ENCODE measurements at regions not wholly inside any gene's neighbourhood (a gene's known extent, or its start where the extent isn't known, plus 50 kb on each side); places are given as distances from the start of the nearest gene placed in this dataset.
"Not testable (repeated sequence)": the region's sequence is repeated elsewhere in the genome, so short reads cannot be mapped to it uniquely, and the experiment has no call there.

DNA sequence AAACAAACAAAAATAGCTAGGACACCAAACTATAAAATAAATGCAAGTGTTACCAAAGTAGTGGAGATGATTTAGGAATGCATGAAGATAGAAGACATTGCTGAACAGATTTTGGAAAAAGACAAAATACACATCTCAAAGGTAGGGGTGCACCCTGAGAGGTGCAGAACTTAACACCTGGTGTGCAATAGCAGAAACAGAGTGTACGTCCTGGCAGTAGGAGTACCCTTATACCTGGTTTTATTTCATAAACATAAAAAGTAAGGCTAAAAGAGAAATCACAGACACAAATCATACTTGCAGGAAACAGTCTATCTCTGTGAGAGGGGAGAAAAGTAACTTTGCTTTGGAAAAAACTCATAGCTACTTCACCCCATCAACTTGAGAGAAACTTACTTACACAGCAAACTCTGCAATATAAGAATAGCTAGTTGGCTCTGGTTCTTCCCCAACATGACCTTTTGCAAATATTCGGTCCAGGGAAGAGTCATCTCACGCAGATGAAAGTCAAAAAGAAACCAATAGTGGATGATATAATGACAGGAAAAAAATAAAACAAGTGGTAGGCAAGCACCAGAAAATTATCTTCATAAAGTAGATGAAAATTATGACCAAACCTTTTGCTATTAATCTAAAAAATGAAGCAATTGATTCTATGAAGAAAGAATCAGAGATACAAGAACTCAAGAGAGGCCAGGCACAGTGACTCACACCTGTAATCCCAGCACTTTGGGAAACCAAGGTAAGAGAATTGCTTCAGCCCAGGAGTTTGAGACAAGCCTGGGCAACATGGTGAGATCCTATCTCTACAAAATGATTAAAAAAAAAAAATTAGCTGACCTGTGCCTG, 108.9 kb upstream of the BNIP2 start:
- H3K4me3 ChIP-seq (ENCODE audit: low read depth, low read length): no peak overlapping the region
- no peak for DNase-seq (ENCODE audit: low read depth)
- TF ChIP-seq, protein P1, sequence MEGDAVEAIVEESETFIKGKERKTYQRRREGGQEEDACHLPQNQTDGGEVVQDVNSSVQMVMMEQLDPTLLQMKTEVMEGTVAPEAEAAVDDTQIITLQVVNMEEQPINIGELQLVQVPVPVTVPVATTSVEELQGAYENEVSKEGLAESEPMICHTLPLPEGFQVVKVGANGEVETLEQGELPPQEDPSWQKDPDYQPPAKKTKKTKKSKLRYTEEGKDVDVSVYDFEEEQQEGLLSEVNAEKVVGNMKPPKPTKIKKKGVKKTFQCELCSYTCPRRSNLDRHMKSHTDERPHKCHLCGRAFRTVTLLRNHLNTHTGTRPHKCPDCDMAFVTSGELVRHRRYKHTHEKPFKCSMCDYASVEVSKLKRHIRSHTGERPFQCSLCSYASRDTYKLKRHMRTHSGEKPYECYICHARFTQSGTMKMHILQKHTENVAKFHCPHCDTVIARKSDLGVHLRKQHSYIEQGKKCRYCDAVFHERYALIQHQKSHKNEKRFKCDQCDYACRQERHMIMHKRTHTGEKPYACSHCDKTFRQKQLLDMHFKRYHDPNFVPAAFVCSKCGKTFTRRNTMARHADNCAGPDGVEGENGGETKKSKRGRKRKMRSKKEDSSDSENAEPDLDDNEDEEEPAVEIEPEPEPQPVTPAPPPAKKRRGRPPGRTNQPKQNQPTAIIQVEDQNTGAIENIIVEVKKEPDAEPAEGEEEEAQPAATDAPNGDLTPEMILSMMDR (IDR thresholded peaks at IDR 0.05; ENCODE audit: low read depth, low read length, missing control alignments): no peak
- in situ Hi-C loops (cut with HindIII; ENCODE audit: low sequenced_read_pairs): no loop called here

DNA sequence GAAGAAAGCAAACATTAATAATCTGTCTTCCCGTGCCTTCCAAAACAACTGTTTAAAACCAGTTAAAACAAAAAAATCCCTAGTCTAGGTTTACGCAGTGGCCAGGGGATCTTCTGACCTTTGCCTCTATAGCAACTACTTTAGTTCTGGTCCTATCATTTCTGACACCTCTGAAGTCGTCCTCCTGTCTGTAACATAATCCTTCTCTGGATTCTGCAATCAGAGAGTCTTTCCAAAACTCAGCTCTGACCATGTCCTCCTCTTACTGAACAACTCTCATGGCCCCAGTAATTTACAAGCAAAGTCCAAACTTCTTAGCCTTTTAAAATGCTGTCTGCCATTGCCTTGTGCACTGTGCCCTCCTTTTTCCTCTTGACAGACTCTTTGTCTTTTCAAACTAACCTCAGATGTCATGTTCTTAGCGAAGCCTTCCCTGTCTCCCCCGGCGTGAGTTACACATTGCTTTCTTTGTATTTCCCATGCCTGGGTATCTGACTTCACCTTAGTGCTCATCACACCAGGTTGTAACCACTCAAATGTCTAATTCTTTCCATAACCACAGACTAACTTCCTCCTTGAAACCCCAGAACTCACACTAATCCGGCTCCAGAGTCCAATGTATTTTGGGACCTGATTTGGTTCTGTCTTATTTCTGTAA, 105.2 kb upstream of the BNIP2 start:
- TF ChIP-seq, protein P1 (IDR thresholded peaks at IDR 0.05; ENCODE audit: low read depth, low read length, missing control alignments): no peak
- H3K4me3 ChIP-seq (ENCODE audit: low read depth, low read length): no peak overlapping the region
- in situ Hi-C loops (cut with HindIII; ENCODE audit: low sequenced_read_pairs): no loop called here
- DNase-seq (ENCODE audit: low read depth): no peak

DNA sequence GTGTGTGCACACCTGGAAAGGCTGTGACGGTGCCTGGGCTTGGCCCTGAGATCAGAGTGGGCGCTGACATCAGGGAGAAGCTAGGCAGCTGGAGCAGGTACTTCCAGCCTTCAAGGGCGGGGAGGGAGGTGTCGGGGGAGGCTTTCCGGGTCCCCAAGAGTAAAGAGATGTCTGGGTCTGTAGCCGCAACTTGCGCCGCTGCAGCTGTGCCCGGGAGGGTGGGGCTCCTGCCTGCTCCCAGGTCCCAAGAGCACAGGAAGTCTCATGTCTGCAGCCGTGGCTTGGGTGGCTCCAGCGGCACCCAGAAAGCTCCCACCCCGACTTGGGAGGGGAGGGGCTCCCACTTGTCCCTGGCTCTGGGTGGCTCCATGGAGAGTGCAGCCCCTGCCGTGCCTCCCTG, 103.2 kb upstream of the BNIP2 start:
- no peak for DNase-seq (ENCODE audit: low read depth)
- in situ Hi-C loops (cut with HindIII; ENCODE audit: low sequenced_read_pairs): no loop called here
- H3K4me3 ChIP-seq (ENCODE audit: low read depth, low read length): no peak overlapping the region
- TF ChIP-seq, protein P1 (IDR thresholded peaks at IDR 0.05; ENCODE audit: low read depth, low read length, missing control alignments): no peak

DNA sequence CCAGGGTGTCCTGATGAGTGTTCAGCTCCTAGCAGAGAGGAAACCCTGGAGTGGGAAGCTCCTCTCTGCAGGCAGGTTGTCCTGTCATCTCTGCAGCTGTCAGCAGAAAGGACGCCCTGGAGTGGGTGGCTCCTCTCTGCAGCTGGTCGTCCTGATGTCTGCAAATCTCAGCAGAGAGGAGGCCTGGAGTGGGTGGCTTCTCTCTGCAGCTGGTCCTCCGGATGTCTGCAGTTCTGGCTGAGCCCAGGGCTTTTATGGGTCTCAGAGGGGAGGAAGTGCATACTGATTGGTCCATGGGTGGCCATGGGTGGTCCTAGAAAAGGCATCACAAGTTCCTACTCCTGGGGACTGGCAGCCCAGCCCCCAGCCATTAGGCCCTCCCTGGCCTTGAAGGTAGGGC, 102.6 kb upstream of the BNIP2 start:
- in situ Hi-C loops (cut with HindIII; ENCODE audit: low sequenced_read_pairs): no loop called here
- TF ChIP-seq, protein P1 (IDR thresholded peaks at IDR 0.05; ENCODE audit: low read depth, low read length, missing control alignments): no peak
- no peak overlapping the region for H3K4me3 ChIP-seq (ENCODE audit: low read depth, low read length)
- DNase-seq (ENCODE audit: low read depth): no peak

DNA sequence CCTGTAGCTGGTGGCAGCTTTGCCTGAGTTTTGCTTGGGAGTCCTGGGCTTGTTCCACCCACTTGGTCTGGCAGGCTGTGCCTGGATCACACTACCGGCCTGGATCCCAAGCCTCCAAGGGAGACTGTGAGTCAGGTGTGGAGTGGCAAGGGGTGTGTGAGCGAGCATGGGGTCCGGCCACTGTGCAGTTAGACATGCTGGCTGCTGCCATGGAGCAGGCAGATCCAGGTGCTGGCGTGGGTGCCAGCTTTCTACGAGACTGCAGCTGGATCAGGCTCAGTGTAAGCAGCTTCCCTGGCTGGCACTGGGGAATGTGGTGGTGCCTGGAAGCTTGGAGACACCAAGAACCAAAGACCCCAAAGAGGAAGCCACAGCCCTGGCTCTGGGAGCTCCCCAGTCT, 102.0 kb upstream of the BNIP2 start:
- H3K4me3 ChIP-seq (ENCODE audit: low read depth, low read length): no peak overlapping the region
- no peak for DNase-seq (ENCODE audit: low read depth)
- in situ Hi-C loops (cut with HindIII; ENCODE audit: low sequenced_read_pairs): no loop called here
- TF ChIP-seq, protein P1 (IDR thresholded peaks at IDR 0.05; ENCODE audit: low read depth, low read length, missing control alignments): no peak

DNA sequence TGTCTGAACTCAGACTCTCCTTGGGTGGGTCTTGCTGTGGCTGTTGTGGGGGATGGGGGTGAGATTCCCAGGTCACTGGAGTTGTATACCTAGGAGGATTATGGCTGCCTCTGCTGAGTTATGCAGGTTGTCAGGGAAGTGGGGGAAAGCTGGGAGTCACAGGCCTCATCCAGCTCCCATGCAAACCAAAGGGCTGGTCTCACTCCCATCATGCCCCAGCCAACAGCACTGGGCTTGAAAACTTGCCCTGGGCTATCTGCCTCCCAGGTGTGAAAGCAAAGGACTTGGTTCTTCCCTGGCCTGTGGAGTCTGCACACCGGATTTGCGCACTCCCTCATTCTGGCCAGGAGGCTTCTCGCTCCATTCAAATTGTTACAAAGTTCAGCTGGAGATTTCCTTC, 97.3 kb upstream of the BNIP2 start:
- in situ Hi-C loops (cut with HindIII; ENCODE audit: low sequenced_read_pairs): not testable (repeated sequence)

DNA sequence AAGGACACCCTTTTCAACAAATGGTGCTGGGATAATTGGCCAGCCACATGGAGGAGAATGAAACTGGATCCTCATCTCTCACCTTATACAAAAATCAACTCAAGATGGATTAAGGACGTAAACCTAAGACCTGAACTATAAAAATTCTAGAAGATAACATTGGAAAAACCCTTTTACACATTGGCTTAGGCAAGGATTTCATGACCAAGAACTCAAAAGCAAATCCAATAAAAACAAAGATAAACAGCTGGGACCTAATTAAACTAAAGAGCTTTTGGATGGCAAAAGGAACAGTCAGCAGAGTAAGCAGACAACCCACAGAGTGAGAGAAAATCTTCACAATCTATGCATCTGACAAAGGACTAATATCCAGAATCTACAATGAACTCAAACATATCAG, 96.9 kb upstream of the BNIP2 start:
- H3K4me3 ChIP-seq (ENCODE audit: low read depth, low read length); in situ Hi-C loops (cut with HindIII; ENCODE audit: low sequenced_read_pairs); DNase-seq (ENCODE audit: low read depth): not testable (repeated sequence)

More for the DNA sequence above, 97.3 kb upstream of the BNIP2 start:
- DNase-seq (ENCODE audit: low read depth); H3K4me3 ChIP-seq (ENCODE audit: low read depth, low read length): not testable (repeated sequence)

DNA sequence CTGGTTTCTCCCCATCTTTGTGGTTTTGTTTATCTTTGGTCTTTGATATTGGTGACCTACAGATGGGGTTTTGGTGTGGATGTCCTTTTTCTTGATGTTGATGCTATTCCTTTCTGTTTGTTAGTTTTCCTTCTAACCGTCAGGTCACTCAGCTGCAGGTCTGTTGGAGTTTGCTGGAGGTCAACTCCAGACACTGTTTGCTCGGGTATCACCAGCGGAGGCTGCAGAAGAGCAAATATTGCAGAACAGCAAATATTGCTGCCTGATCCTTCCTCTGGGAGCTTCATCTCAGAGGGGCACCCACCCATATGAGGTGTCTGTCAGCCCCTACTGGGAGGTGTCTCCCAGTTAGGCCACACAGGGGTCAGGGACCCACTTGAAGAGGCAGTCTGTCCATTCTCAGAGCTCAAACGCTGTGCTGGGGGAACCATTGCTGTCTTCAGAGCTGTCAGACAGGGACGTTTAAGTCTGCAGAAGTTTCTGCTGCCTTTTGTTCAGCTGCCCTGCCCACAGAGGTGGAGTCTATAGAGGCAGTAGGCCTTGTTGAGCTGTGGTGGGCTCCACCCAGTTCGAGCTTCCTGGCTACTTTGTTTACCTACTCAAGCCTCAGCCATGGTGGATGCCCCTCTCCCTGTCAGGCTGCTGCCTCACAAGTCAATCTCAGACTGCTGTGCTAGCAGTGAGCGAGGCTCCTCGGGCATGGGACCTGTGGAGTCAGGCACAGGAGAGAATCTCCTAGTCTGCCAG, 94.8 kb upstream of the BNIP2 start:
- DNase-seq (ENCODE audit: low read depth); in situ Hi-C loops (cut with HindIII; ENCODE audit: low sequenced_read_pairs); H3K4me3 ChIP-seq (ENCODE audit: low read depth, low read length): not testable (repeated sequence)

Data from astrocyte of the cerebellum (primary cell).